GM19238 (cell line): ENCODE measurements at regions not wholly inside any gene's neighbourhood (a gene's known extent, or its start where the extent isn't known, plus 50 kb on each side); places are given as distances from the start of the nearest gene placed in this dataset.

Experiments used
- DNase-seq: peaks from one replicate; pipeline ENCODE4 v3.0.0; 2011; ENCODE audit warnings: low spot score; ENCODE audit not compliant: insufficient read length

- DNase-seq: no peak
Observed at GRCh38 chr17:70006159-70006558, 68.9 kb upstream of the KCNJ16 start.

GRCh38 chr17:70011750-70012149 lies 63.3 kb upstream of the KCNJ16 start:
- no peak for DNase-seq

- no peak for DNase-seq
Observed at GRCh38 chr17:70013911-70014310, 61.1 kb upstream of the KCNJ16 start.

- no peak for DNase-seq
Observed at GRCh38 chr17:70017112-70017511, 57.9 kb upstream of the KCNJ16 start.

- no peak for DNase-seq
Observed at GRCh38 chr17:70017941-70018340, 57.1 kb upstream of the KCNJ16 start.

GRCh38 chr17:70021726-70022125 lies 53.3 kb upstream of the KCNJ16 start:
- no peak for DNase-seq

- no peak for DNase-seq
Observed at GRCh38 chr17:70022175-70022574, 52.9 kb upstream of the KCNJ16 start.

- no peak for DNase-seq
Observed at GRCh38 chr17:70024253-70024652, 50.8 kb upstream of the KCNJ16 start.
